NCI-H748 treated with DMSO at 0.1 percent for 48 hours (cell line): ENCODE measurements at regions not wholly inside any gene's neighbourhood (a gene's known extent, or its start where the extent isn't known, plus 50 kb on each side); places are given as distances from the start of the nearest gene placed in this dataset.
"Not testable (repeated sequence)": the region's sequence is repeated elsewhere in the genome, so short reads cannot be mapped to it uniquely, and the experiment has no call there.

ENCODE experiments used
- DNase-seq: peaks from one replicate; lab custom pipeline; 2025; lab: John Stamatoyannopoulos, UW

GRCh38 chr3:35849496-35849895 lies 210.2 kb downstream of the ARPP21 start:
- no peak for DNase-seq

GRCh38 chr3:35849963-35850362 lies 210.6 kb downstream of the ARPP21 start:
- no peak for DNase-seq

GRCh38 chr3:35857004-35857403 lies 217.7 kb downstream of the ARPP21 start:
- no peak for DNase-seq

- DNase-seq, result no peak
Measured at GRCh38 chr3:35862057-35862456, 222.7 kb downstream of the ARPP21 start.

GRCh38 chr3:35864871-35865270 lies 225.5 kb downstream of the ARPP21 start:
- DNase-seq, result no peak

- no peak for DNase-seq
Measured at GRCh38 chr3:35867791-35868190, 228.5 kb downstream of the ARPP21 start.

- DNase-seq, result no peak
Measured at GRCh38 chr3:35871009-35871408, 231.7 kb downstream of the ARPP21 start.

- DNase-seq, result no peak
Measured at GRCh38 chr3:35883929-35884328, 244.6 kb downstream of the ARPP21 start.

GRCh38 chr3:35894735-35895134 lies 255.4 kb downstream of the ARPP21 start:
- no peak for DNase-seq

GRCh38 chr3:35899245-35899644 lies 259.9 kb downstream of the ARPP21 start:
- no peak for DNase-seq

GRCh38 chr3:35900079-35900478 lies 260.8 kb downstream of the ARPP21 start:
- DNase-seq, result no peak

GRCh38 chr3:35908366-35909232 lies 269.3 kb downstream of the ARPP21 start:
- DNase-seq, result peak; percentile 0

- DNase-seq, result no peak
Measured at GRCh38 chr3:35919160-35919559, 279.8 kb downstream of the ARPP21 start.

GRCh38 chr3:35921718-35922117 lies 282.4 kb downstream of the ARPP21 start:
- DNase-seq, result no peak

- not testable (repeated sequence) for DNase-seq
Measured at GRCh38 chr3:35924070-35924469, 284.7 kb downstream of the ARPP21 start.

- DNase-seq, result no peak
Measured at GRCh38 chr3:35927441-35927840, 288.1 kb downstream of the ARPP21 start.

- no peak for DNase-seq
Measured at GRCh38 chr3:35929158-35929557, 289.8 kb downstream of the ARPP21 start.

- no peak for DNase-seq
Measured at GRCh38 chr3:35931867-35932266, 292.5 kb downstream of the ARPP21 start.

- no peak for DNase-seq
Measured at GRCh38 chr3:35932995-35933394, 293.7 kb downstream of the ARPP21 start.

- DNase-seq, result no peak
Measured at GRCh38 chr3:35936571-35936970, 297.2 kb downstream of the ARPP21 start.

GRCh38 chr3:35944926-35945710 lies 305.8 kb downstream of the ARPP21 start:
- DNase-seq, result no peak

- DNase-seq, result no peak
Measured at GRCh38 chr3:35946121-35946853, 307.0 kb downstream of the ARPP21 start.
